GM23338 (cell line): ENCODE measurements at regions not wholly inside any gene's neighbourhood (a gene's known extent, or its start where the extent isn't known, plus 50 kb on each side); places are given as distances from the start of the nearest gene placed in this dataset.
"Not testable (repeated sequence)": the region's sequence is repeated elsewhere in the genome, so short reads cannot be mapped to it uniquely, and the experiment has no call there.

ENCODE experiments used
- ATAC-seq: fragments of 200-7000 bp; cut with Tn5 transposase; 3 replicates; pipeline ENCODE4 v1.9.1; 2020
- DNase-seq: peaks from one replicate; pipeline ENCODE4 v3.0.0-alpha.2; 2015; ENCODE audit warnings: low spot score
- H2AFZ ChIP-seq: fragments of 200-600 bp; sonication (generic); 2 replicates; pipeline ENCODE4 v1.8.0; 2016; ENCODE audit warnings: antibody characterized with exemption, mild to moderate bottlenecking, moderate library complexity
- H3F3A ChIP-seq: fragments of 200-600 bp; sonication (generic); replicated peaks from 2 replicates; pipeline ENCODE4 v1.8.0; 2017; ENCODE audit warnings: antibody characterized with exemption, mixed run types, low read depth
- H3K27ac ChIP-seq: fragments of 200-600 bp; sonication (generic); 2 replicates; pipeline ENCODE4 v1.6.1; 2016; ENCODE audit warnings: low read depth
- H3K27me3 ChIP-seq: fragments of 200-600 bp; sonication (generic); 2 replicates; pipeline ENCODE4 v1.8.0; 2016; ENCODE audit warnings: mild to moderate bottlenecking, mixed run types, moderate library complexity; ENCODE audit not compliant: insufficient read depth
- H3K36me3 ChIP-seq: fragments of 200-600 bp; sonication (generic); 2 replicates; pipeline ENCODE4 v1.8.0; 2016; ENCODE audit warnings: mild to moderate bottlenecking; ENCODE audit not compliant: insufficient read depth
- H3K4me1 ChIP-seq: fragments of 200-600 bp; sonication (generic); 2 replicates; pipeline ENCODE4 v1.8.0; 2016; ENCODE audit warnings: mild to moderate bottlenecking, moderate library complexity; ENCODE audit not compliant: insufficient read depth
- H3K4me2 ChIP-seq: fragments of 200-600 bp; sonication (generic); 2 replicates; pipeline ENCODE4 v1.7.1; 2017; ENCODE audit warnings: mixed run types
- H3K4me3 ChIP-seq: fragments of 200-600 bp; sonication (generic); 2 replicates; pipeline ENCODE4 v1.6.1; 2016; ENCODE audit warnings: mixed run types
- H3K79me2 ChIP-seq: fragments of 200-600 bp; sonication (generic); replicated peaks from 2 replicates; pipeline ENCODE4 v1.8.0; 2017; ENCODE audit warnings: mild to moderate bottlenecking; ENCODE audit not compliant: insufficient read depth
- H3K9me2 ChIP-seq: fragments of 200-600 bp; sonication (generic); 2 replicates; pipeline ENCODE4 v1.8.0; 2017; ENCODE audit not compliant: insufficient read depth
- H4K20me1 ChIP-seq: fragments of 200-600 bp; sonication (generic); replicated peaks from 2 replicates; pipeline ENCODE4 v1.8.0; 2017; ENCODE audit warnings: mild to moderate bottlenecking; ENCODE audit not compliant: insufficient read depth
- H3K27ac Mint-ChIP-seq: 2 replicates; pipeline ENCODE4 v1.8.0; 2020; ENCODE audit warnings: inconsistent platforms, mild to moderate bottlenecking, moderate library complexity, mixed read lengths
- H3K27me3 Mint-ChIP-seq: 3 replicates; pipeline ENCODE4 v1.8.0; 2022; ENCODE audit warnings: low read depth, mild to moderate bottlenecking, moderate library complexity, mixed read lengths, inconsistent platforms; ENCODE audit not compliant: insufficient read depth, poor library complexity
- H3K36me3 Mint-ChIP-seq: 3 replicates; pipeline ENCODE4 v1.8.0; 2021; ENCODE audit warnings: low read depth, mild to moderate bottlenecking, inconsistent platforms, moderate library complexity, mixed read lengths
- H3K4me1 Mint-ChIP-seq: 3 replicates; pipeline ENCODE4 v1.8.0; 2020; ENCODE audit warnings: mild to moderate bottlenecking, inconsistent platforms, mixed read lengths
- H3K4me3 Mint-ChIP-seq: 3 replicates; pipeline ENCODE4 v1.8.0; 2021; ENCODE audit warnings: moderate library complexity, mild to moderate bottlenecking, inconsistent platforms, mixed read lengths
- H3K9me3 Mint-ChIP-seq: 3 replicates; pipeline ENCODE4 v1.8.0; 2020; ENCODE audit warnings: moderate library complexity, mild to moderate bottlenecking, inconsistent platforms, mixed read lengths
- CREB1 ChIP-seq: fragments of 250-450 bp; sonication (Bioruptor Pico); IDR thresholded peaks from 2 replicates; pipeline ENCODE4 v1.5.0; 2020; ENCODE audit warnings: low read depth, mild to moderate bottlenecking, moderate library complexity
- EZH2 ChIP-seq: fragments of 200-600 bp; sonication (generic); IDR thresholded peaks from one replicate; pipeline ENCODE4 v1.8.0; 2017; ENCODE audit warnings: antibody characterized with exemption, mild to moderate bottlenecking, low read depth; ENCODE audit not compliant: unreplicated experiment
- EZH2phosphoT487 ChIP-seq: fragments of 200-600 bp; sonication (generic); IDR thresholded peaks from one replicate; pipeline ENCODE4 v1.8.1; 2018; ENCODE audit warnings: antibody characterized with exemption; ENCODE audit not compliant: unreplicated experiment
- POLR2AphosphoS5 ChIP-seq: IDR thresholded peaks from 2 replicates; pipeline ENCODE4 v1.6.1; 2016; ENCODE audit warnings: antibody characterized with exemption, low read depth
- REST ChIP-seq: IDR thresholded peaks from one replicate; pipeline ENCODE4 v1.6.1; 2018; ENCODE audit warnings: antibody characterized with exemption; ENCODE audit not compliant: unreplicated experiment
- STAT1 ChIP-seq: IDR thresholded peaks from one replicate; pipeline ENCODE4 v1.6.1; 2016; ENCODE audit warnings: antibody characterized with exemption; ENCODE audit not compliant: unreplicated experiment
- ZNF114 ChIP-seq: fragments of 250-450 bp; sonication (Bioruptor Pico); IDR thresholded peaks from 2 replicates; pipeline ENCODE4 v1.5.0; 2020; ENCODE audit warnings: mild to moderate bottlenecking, moderate library complexity
- ZNF331 ChIP-seq: fragments of 250-450 bp; sonication (Bioruptor Pico); IDR thresholded peaks from 2 replicates; pipeline ENCODE4 v1.5.0; 2020; ENCODE audit warnings: low read depth, mild to moderate bottlenecking, moderate library complexity

GRCh38 chr3:163552659-163552966, 1525.7 kb downstream of the SI start:
- DNase-seq (no peak), ATAC-seq (no peak)
- no peaks in the 10 kb centered on the region for H3K36me3 ChIP-seq
- no peak overlapping the region for H3K27ac Mint-ChIP-seq
- H3K9me3 Mint-ChIP-seq = no peaks in the 10 kb centered on the region
- no peaks in the 10 kb centered on the region for H3K27me3 ChIP-seq
- no peaks in the 10 kb centered on the region for H3F3A ChIP-seq
- H3K4me1 ChIP-seq = no peaks in the 10 kb centered on the region
- no peak overlapping the region for H3K4me3 ChIP-seq
- H3K4me3 Mint-ChIP-seq = no peak overlapping the region
- H3K79me2 ChIP-seq = no peaks in the 10 kb centered on the region
- peak overlapping the region; percentile 19; the same call in 1 of the 2 replicates for H2AFZ ChIP-seq
- no peaks in the 10 kb centered on the region for H3K27me3 Mint-ChIP-seq
- TF ChIP-seq CREB1 (CRISPR knock-in tag) (no peak), REST (no peak), STAT1 (no peak)
- no peaks in the 10 kb centered on the region for H3K36me3 Mint-ChIP-seq
- no peaks in the 10 kb centered on the region for H4K20me1 ChIP-seq
- no peaks in the 10 kb centered on the region for H3K4me1 Mint-ChIP-seq
- H3K4me2 ChIP-seq = no peak overlapping the region
- H3K27ac ChIP-seq = no peak overlapping the region
- no peaks in the 10 kb centered on the region for H3K9me2 ChIP-seq

- not testable (repeated sequence) for H3K9me3 Mint-ChIP-seq, H3K36me3 Mint-ChIP-seq, H3K27ac ChIP-seq, H3K27me3 Mint-ChIP-seq, H3K4me3 ChIP-seq, H3K79me2 ChIP-seq, H3K36me3 ChIP-seq, H3K27ac Mint-ChIP-seq, H3K4me2 ChIP-seq, H2AFZ ChIP-seq, H3K4me1 Mint-ChIP-seq, H3K27me3 ChIP-seq, H3F3A ChIP-seq, H3K4me3 Mint-ChIP-seq, H4K20me1 ChIP-seq, DNase-seq, H3K4me1 ChIP-seq, ATAC-seq, H3K9me2 ChIP-seq
Measured at GRCh38 chr3:163551915-163552658, 1526.2 kb downstream of the SI start.

- no peak overlapping the region for H3K4me3 ChIP-seq
- H3K36me3 ChIP-seq = no peaks in the 10 kb centered on the region
- H3K27me3 Mint-ChIP-seq = no peaks in the 10 kb centered on the region
- no peaks in the 10 kb centered on the region for H3K27me3 ChIP-seq
- no peak overlapping the region for H3K27ac ChIP-seq
- no peaks in the 10 kb centered on the region for H3K9me2 ChIP-seq
- no peaks in the 10 kb centered on the region for H3K4me1 ChIP-seq
- DNase-seq (no peak), ATAC-seq (no peak)
- H3K36me3 Mint-ChIP-seq = no peaks in the 10 kb centered on the region
- H2AFZ ChIP-seq = no peak overlapping the region
- H3K4me3 Mint-ChIP-seq = no peak overlapping the region
- no peak overlapping the region for H3K27ac Mint-ChIP-seq
- no peaks in the 10 kb centered on the region for H4K20me1 ChIP-seq
- H3K79me2 ChIP-seq = no peaks in the 10 kb centered on the region
- no peak for TF ChIP-seq EZH2
- TF ChIP-seq REST = no peak
- TF ChIP-seq ZNF331 (CRISPR knock-in tag) = no peak
- no peak for TF ChIP-seq EZH2phosphoT487
- no peak for TF ChIP-seq ZNF114 (CRISPR knock-in tag)
- no peak for TF ChIP-seq STAT1
- TF ChIP-seq POLR2AphosphoS5 = no peak
- H3K9me3 Mint-ChIP-seq = no peaks in the 10 kb centered on the region
- no peak overlapping the region for H3K4me2 ChIP-seq
- H3F3A ChIP-seq = no peaks in the 10 kb centered on the region
- H3K4me1 Mint-ChIP-seq = no peaks in the 10 kb centered on the region
Measured at GRCh38 chr3:163548015-163548414, 1530.3 kb downstream of the SI start.
